Esophagus muscularis mucosa (tissue), 4 donors: ENCODE measurements at regions not wholly inside any gene's neighbourhood (a gene's known extent, or its start where the extent isn't known, plus 50 kb on each side); places are given as distances from the start of the nearest gene placed in this dataset.

Experiments used
- DNase-seq: peaks from one replicate; pipeline ENCODE4 v3.0.0-alpha.2; 2017; ENCODE audit errors: extremely low spot score
- H3K27ac ChIP-seq, 4 donors: fragments of 200-600 bp; sonication (generic); replicated peaks in 1 of 4; 1 replicate in 3 of 4; 2 replicates in 1 of 4; pipeline ENCODE4 v1.5.1; 2016 to 2019; ENCODE audit warnings: mild to moderate bottlenecking in 1 of 4
- H3K27me3 ChIP-seq, 4 donors: fragments of 200-600 bp; sonication (generic); one replicate each; pipeline versions ENCODE4 v1.5.1 to v1.6.0; 2016 to 2019
- H3K36me3 ChIP-seq, 4 donors: fragments of 200-600 bp; sonication (generic); one replicate each; pipeline ENCODE4 v1.5.1; 2016 to 2019
- H3K4me1 ChIP-seq, 4 donors: fragments of 200-600 bp; sonication (generic); one replicate each; pipeline ENCODE4 v1.5.1; 2016 to 2019
- H3K4me3 ChIP-seq, 4 donors: fragments of 200-600 bp; sonication (generic); 1 replicate in 2 of 4; 2 replicates in 2 of 4; pipeline ENCODE4 v1.5.1; 2016 to 2019; ENCODE audit warnings: mild to moderate bottlenecking in 4 of 4, moderate library complexity in 1 of 4
- H3K9me3 ChIP-seq, 4 donors: fragments of 200-600 bp; sonication (generic); 1 replicate in 3 of 4; 2 replicates in 1 of 4; pipeline ENCODE4 v1.5.1; 2016 to 2019
- EP300 ChIP-seq: sonication (generic); formaldehyde crosslinking; IDR thresholded peaks from one replicate; pipeline ENCODE4 v1.6.1; 2017; ENCODE audit warnings: antibody characterized with exemption
- POLR2A ChIP-seq: fragments of 450-650 bp; IDR thresholded peaks from one replicate; pipeline ENCODE4 v1.6.1; 2017; ENCODE audit warnings: antibody characterized with exemption, moderate library complexity, mild to moderate bottlenecking, low read depth
- POLR2AphosphoS5 ChIP-seq, 2 donors: sonication (generic); formaldehyde crosslinking; IDR thresholded peaks; one replicate each; pipeline ENCODE4 v1.6.1; 2017; ENCODE audit warnings: antibody characterized with exemption in 2 of 2
- WGBS: methylation state at CpG from one replicate; pipeline ENCODE4 v1.1.5; 2018; 5-methylcytosine and 5-hydroxymethylcytosine counted together
- intact Hi-C: fragments of 100-400 bp; cut with DNase I; formaldehyde crosslinking; loops from one replicate; pipeline ENCODE4 v1.15.1; 2023
- TF ChIP-seq, protein P1 (sequence below), 3 experiments: fragments of 200-600 bp in 2 of 3; fragments of 450-650 bp in 1 of 3; sonication (generic) in 2 of 3; IDR thresholded peaks; one replicate each; pipeline ENCODE4 v1.5.1; 2017 to 2019; ENCODE audit warnings: antibody characterized with exemption in 3 of 3, mild to moderate bottlenecking in 2 of 3, moderate library complexity in 1 of 3

DNA sequence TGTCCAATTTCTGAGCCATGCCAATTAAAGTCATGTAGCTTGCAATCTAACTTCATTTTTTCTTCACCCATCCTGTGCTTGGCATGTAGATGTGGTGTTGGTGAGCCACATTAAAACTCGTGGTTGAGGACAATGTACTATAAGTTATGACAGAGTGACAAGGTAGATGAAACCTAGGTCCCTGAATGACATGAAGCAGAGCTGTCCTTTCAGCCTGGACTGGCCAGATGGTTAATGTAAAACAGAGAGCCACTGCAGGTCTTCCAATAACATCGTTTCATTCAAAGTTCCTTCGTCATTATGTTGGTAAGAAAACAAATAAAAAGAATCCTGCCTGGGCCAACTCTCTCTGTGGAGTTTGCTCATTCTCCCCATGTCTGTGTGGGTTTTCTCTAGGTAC, 856.5 kb upstream of the SEMA6A start:
- intact Hi-C loops: no loop called here
- Histone ChIP-seq H3K9me3 (no peaks in the 10 kb centered on the region), H3K4me1 (peaks cover 0 to 27% (median 24%) of the 10 kb centered on the region in 4 donors), H3K36me3 (no peaks in the 10 kb centered on the region), H3K27me3 (no peaks in the 10 kb centered on the region), H3K27ac (no peak overlapping the region), H3K4me3 (no peak overlapping the region)
- 50% methylated on average over 3 of the region's 3 CpGs for WGBS
- TF ChIP-seq POLR2AphosphoS5 (IDR thresholded peaks at IDR 0.05): no peak
- no peak for TF ChIP-seq POLR2A
- TF ChIP-seq, protein P1, sequence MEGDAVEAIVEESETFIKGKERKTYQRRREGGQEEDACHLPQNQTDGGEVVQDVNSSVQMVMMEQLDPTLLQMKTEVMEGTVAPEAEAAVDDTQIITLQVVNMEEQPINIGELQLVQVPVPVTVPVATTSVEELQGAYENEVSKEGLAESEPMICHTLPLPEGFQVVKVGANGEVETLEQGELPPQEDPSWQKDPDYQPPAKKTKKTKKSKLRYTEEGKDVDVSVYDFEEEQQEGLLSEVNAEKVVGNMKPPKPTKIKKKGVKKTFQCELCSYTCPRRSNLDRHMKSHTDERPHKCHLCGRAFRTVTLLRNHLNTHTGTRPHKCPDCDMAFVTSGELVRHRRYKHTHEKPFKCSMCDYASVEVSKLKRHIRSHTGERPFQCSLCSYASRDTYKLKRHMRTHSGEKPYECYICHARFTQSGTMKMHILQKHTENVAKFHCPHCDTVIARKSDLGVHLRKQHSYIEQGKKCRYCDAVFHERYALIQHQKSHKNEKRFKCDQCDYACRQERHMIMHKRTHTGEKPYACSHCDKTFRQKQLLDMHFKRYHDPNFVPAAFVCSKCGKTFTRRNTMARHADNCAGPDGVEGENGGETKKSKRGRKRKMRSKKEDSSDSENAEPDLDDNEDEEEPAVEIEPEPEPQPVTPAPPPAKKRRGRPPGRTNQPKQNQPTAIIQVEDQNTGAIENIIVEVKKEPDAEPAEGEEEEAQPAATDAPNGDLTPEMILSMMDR (IDR thresholded peaks at IDR 0.05): no peak
- TF ChIP-seq EP300: no peak
- no peak for DNase-seq

DNA sequence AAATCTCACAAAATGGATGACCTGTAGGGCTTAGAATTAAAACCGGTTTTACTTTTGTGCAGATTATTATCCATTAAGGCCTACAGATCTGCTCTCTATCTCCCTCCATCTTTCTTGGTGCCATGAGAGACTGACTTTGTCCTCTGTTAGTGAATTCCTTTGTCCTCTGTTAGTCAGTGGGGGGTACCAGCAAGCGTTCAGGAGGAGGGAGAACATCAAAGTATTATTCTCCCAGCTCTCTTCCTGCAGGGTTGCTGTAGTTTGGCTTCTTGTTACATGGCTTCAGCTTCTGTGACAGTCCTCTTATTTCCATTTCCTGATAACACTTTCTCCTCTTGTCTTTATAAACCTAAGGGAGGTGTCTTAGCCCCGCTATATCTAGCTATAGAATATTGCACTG, 850.5 kb upstream of the SEMA6A start:
- H3K4me1 ChIP-seq: no peaks in the 10 kb centered on the region
- H3K36me3 ChIP-seq: no peaks in the 10 kb centered on the region
- 76% methylated on average over 3 of the region's 3 CpGs for WGBS
- no peak for DNase-seq
- TF ChIP-seq POLR2AphosphoS5 (IDR thresholded peaks at IDR 0.05) (no peak), EP300 (no peak), POLR2A (no peak)
- TF ChIP-seq, protein P1 (IDR thresholded peaks at IDR 0.05): no peak
- intact Hi-C loops: no loop called here
- H3K9me3 ChIP-seq: peaks cover 0 to 10% (median 8%) of the 10 kb centered on the region in 4 donors
- H3K27ac ChIP-seq: no peak overlapping the region
- H3K27me3 ChIP-seq: no peaks in the 10 kb centered on the region
- H3K4me3 ChIP-seq: no peak overlapping the region

DNA sequence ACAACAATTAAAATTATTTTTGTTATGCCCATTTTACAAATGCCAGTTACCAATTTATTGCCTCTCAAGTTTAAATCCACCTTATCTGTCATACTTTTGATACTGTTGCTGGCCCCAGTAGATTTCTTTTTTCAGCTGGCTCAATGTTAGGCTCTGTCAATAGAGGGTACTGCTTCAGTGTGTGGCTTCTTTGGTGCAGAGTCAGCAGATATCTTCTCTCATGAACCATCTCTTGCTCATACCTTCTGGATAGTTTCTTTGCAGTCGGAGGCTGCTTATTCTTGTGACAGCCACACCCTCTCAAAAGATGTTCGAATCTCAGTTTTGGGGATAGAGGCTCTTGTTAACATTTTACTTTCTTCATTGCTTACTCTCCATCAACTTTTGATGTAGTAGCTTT, 849.9 kb upstream of the SEMA6A start:
- TF ChIP-seq, protein P1 (IDR thresholded peaks at IDR 0.05): no peak
- TF ChIP-seq EP300 (no peak), POLR2A (no peak), POLR2AphosphoS5 (IDR thresholded peaks at IDR 0.05) (no peak)
- Histone ChIP-seq H3K4me1 (no peaks in the 10 kb centered on the region), H3K27ac (no peak overlapping the region), H3K36me3 (no peaks in the 10 kb centered on the region), H3K27me3 (no peaks in the 10 kb centered on the region), H3K4me3 (no peak overlapping the region), H3K9me3 (peaks cover 0 to 10% (median 8%) of the 10 kb centered on the region in 4 donors)
- WGBS: 95% methylated on average over 2 of the region's 2 CpGs
- intact Hi-C loops: no loop called here
- DNase-seq: no peak

DNA sequence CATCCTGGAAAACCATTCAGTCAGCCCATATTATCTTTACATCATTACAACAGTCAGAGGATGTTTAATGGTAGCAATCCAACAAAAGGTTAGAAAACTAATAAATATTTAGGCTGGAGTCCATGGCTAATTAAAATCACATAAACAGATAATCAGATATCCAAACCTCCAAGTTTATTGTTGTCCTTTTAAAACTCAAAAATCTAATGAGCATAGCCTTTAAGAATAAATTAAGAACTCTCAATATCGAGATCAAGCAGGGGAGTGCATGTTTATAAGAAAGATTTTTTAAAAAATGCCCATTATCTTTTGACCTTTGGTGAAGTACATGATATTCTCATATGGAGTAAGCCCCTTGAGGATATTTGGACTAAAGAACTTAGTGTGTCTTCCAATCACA, 842.9 kb upstream of the SEMA6A start:
- intact Hi-C loops: no loop called here

DNA sequence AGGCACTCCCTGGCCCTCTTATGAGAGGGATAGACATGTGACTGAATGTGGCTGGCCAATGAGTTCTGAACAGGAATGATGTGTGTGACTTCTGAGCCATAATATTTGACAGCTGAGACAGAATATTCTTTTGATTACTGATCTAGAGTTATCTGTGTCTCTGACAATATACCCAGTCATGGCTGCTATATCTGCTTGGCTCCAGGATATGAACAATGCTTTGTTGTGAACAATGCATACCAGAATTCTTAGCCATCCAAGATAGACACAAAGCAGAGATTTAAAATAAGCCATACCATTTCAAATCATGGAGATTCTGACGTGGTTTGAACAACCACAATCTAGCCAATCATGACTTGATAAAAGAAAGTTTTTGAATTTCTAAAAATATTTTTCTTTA, 840.3 kb upstream of the SEMA6A start:
- no peak overlapping the region for H3K27ac ChIP-seq
- no peaks in the 10 kb centered on the region for H3K9me3 ChIP-seq
- no peak for DNase-seq
- no peak overlapping the region for H3K4me3 ChIP-seq
- H3K4me1 ChIP-seq: no peaks in the 10 kb centered on the region
- no peaks in the 10 kb centered on the region for H3K36me3 ChIP-seq
- H3K27me3 ChIP-seq: no peaks in the 10 kb centered on the region
- WGBS: 82% methylated on average over 1 of the region's 1 CpG
- no peak for TF ChIP-seq POLR2A
- TF ChIP-seq EP300: no peak
- TF ChIP-seq, protein P1 (IDR thresholded peaks at IDR 0.05): no peak
- no peak for TF ChIP-seq POLR2AphosphoS5 (IDR thresholded peaks at IDR 0.05)
- intact Hi-C loops: no loop called here

More for the DNA sequence above, 842.9 kb upstream of the SEMA6A start:
- Histone ChIP-seq H3K4me3 (no peak overlapping the region), H3K27ac (no peak overlapping the region), H3K36me3 (no peaks in the 10 kb centered on the region), H3K9me3 (peaks cover 0 to 10% (median 8%) of the 10 kb centered on the region in 4 donors), H3K4me1 (no peaks in the 10 kb centered on the region), H3K27me3 (no peaks in the 10 kb centered on the region)
- no peak for TF ChIP-seq POLR2A
- TF ChIP-seq POLR2AphosphoS5 (IDR thresholded peaks at IDR 0.05): no peak
- no peak for TF ChIP-seq EP300
- TF ChIP-seq, protein P1 (IDR thresholded peaks at IDR 0.05): no peak
- WGBS: 71% methylated on average over 1 of the region's 1 CpG
- DNase-seq: no peak
